Panc1 (cell line): ENCODE measurements at regions not wholly inside any gene's neighbourhood (a gene's known extent, or its start where the extent isn't known, plus 50 kb on each side); places are given as distances from the start of the nearest gene placed in this dataset.

Experiments
- ATAC-seq: fragments of 200-7000 bp; cut with Tn5 transposase; 2 replicates; pipeline ENCODE4 v1.9.1; 2020; ENCODE audit warnings: mild to moderate bottlenecking, moderate library complexity
- BruUV-seq: library from RNA; stranded (reverse); fragments of 400-500 nt; replicated peaks from 2 replicates; lab custom pipeline; 2021; lab: Mats Ljungman, UMichigan
- CTCF ChIA-PET: fragments of 300-600 bp; sonication (Branson Sonifier 250); formaldehyde crosslinking; loops from one replicate; lab custom pipeline; 2022; ENCODE audit warnings: antibody characterized with exemption; lab: Charles Lee
- POLR2A ChIA-PET: fragments of 300-600 bp; sonication (Branson Sonifier 250); formaldehyde crosslinking; loops from one replicate; lab custom pipeline; 2022; ENCODE audit warnings: antibody characterized with exemption; lab: Charles Lee
- DNase-seq: peaks from one replicate; pipeline ENCODE4 v3.0.0-alpha.2; 2010; ENCODE audit warnings: low read depth, low spot score
- H3K27ac ChIP-seq: 2 replicates; pipeline ENCODE4 v1.5.1; 2011; ENCODE audit warnings: mild to moderate bottlenecking, low read length, inconsistent platforms
- H3K27me3 ChIP-seq: fragments of 200-500 bp; sonication (Bioruptor generic); 2 replicates; pipeline ENCODE4 v1.6.0; 2014; ENCODE audit warnings: low read length, inconsistent platforms; ENCODE audit not compliant: control insufficient read depth, insufficient read depth
- H3K36me3 ChIP-seq: fragments of 200-500 bp; sonication (Bioruptor generic); 2 replicates; pipeline ENCODE4 v1.5.1; 2014; ENCODE audit warnings: inconsistent platforms, mild to moderate bottlenecking, low read length, moderate library complexity; ENCODE audit not compliant: control insufficient read depth, insufficient read depth
- H3K4me1 ChIP-seq: 2 replicates; pipeline ENCODE4 v1.5.1; 2011; ENCODE audit warnings: inconsistent platforms, mild to moderate bottlenecking, low read length, moderate library complexity; ENCODE audit not compliant: control insufficient read depth, insufficient read depth
- H3K4me3 ChIP-seq, 2 experiments: 2 replicates each; pipeline ENCODE4 v1.5.1; 2011 to 2012; ENCODE audit warnings: low read depth in 2 of 2, low read length in 2 of 2, mild to moderate bottlenecking in 2 of 2, inconsistent platforms in 1 of 2, moderate library complexity in 1 of 2
- H3K9me3 ChIP-seq: fragments of 200-500 bp; sonication (Bioruptor generic); 2 replicates; pipeline ENCODE4 v1.5.1; 2014; ENCODE audit warnings: low read depth, mild to moderate bottlenecking, inconsistent platforms, low read length, moderate library complexity; ENCODE audit not compliant: control insufficient read depth, insufficient read depth
- CTCF ChIP-seq: fragments of 450-650 bp; IDR thresholded peaks from 2 replicates; pipeline ENCODE4 v1.5.1; 2017; ENCODE audit warnings: mild to moderate bottlenecking
- POLR2AphosphoS5 ChIP-seq: IDR thresholded peaks from 2 replicates; pipeline ENCODE4 v1.6.1; 2012; ENCODE audit warnings: mild to moderate bottlenecking, low read depth, low read length, moderate library complexity
- REST ChIP-seq, 2 experiments: IDR thresholded peaks; 2 replicates each; pipeline ENCODE4 v1.6.1; 2011 to 2012; ENCODE audit warnings: low read depth in 2 of 2, control low read depth in 1 of 2, low read length in 1 of 2, mild to moderate bottlenecking in 1 of 2, moderate library complexity in 1 of 2; ENCODE audit not compliant: insufficient read depth in 1 of 2
- SIN3A ChIP-seq: IDR thresholded peaks from 2 replicates; pipeline ENCODE4 v1.6.1; 2012; ENCODE audit warnings: low read depth, mild to moderate bottlenecking, low read length, moderate library complexity, borderline replicate concordance; ENCODE audit not compliant: insufficient read depth
- TCF7L2 ChIP-seq: IDR thresholded peaks from 2 replicates; pipeline ENCODE4 v1.6.1; 2011; ENCODE audit warnings: mild to moderate bottlenecking, low read depth, low read length, inconsistent platforms
- in situ Hi-C: cut with HindIII; loops from 2 replicates; pipeline ENCODE4 v1.10.0; 2016; ENCODE audit warnings: low sequenced_read_pairs, low pct_unique_long_range_greater_than_20kb
- intact Hi-C: fragments of 100-400 bp; cut with micrococcal nuclease; formaldehyde crosslinking; loops from one replicate; pipeline ENCODE4 v1.10.0; 2022; ENCODE audit not compliant: unreplicated experiment

GRCh38 chr13:89269737-89270136 is 1598.6 kb downstream of the SLITRK5 start:
- CTCF ChIA-PET: no interaction called here
- BruUV-seq: no TSS peak
- TF ChIP-seq REST (IDR thresholded peaks at IDR 0.05; ENCODE audit: insufficient read depth in 1 of 2, low read depth in 2 of 2, low read length in 1 of 2) (no peak), TCF7L2 (no peak), CTCF (no peak), SIN3A (no peak), POLR2AphosphoS5 (no peak)
- Histone ChIP-seq H3K4me3 (no peak overlapping the region), H3K9me3 (no peaks in the 10 kb centered on the region), H3K27ac (no peak overlapping the region), H3K4me1 (no peaks in the 10 kb centered on the region), H3K36me3 (no peaks in the 10 kb centered on the region), H3K27me3 (no peaks in the 10 kb centered on the region)
- POLR2A ChIA-PET: no interaction called here
- ATAC-seq (no peak), DNase-seq (no peak)
- intact Hi-C loops: no loop called here
- in situ Hi-C loops: no loop called here

GRCh38 chr13:89270736-89271135 is 1599.6 kb downstream of the SLITRK5 start:
- Histone ChIP-seq H3K4me1 (no peaks in the 10 kb centered on the region), H3K36me3 (no peaks in the 10 kb centered on the region), H3K27me3 (no peaks in the 10 kb centered on the region), H3K9me3 (no peaks in the 10 kb centered on the region), H3K4me3 (no peak overlapping the region), H3K27ac (no peak overlapping the region)
- CTCF ChIA-PET: no interaction called here
- POLR2A ChIA-PET: no interaction called here
- intact Hi-C loops: no loop called here
- no peak for TF ChIP-seq POLR2AphosphoS5
- TF ChIP-seq CTCF: no peak
- TF ChIP-seq TCF7L2: no peak
- TF ChIP-seq SIN3A: no peak
- DNase-seq (no peak), ATAC-seq (no peak)
- in situ Hi-C loops: no loop called here
- BruUV-seq: no TSS peak
